ENCODE measurements at regions not wholly inside any gene's neighbourhood (a gene's known extent, or its start where the extent isn't known, plus 50 kb on each side); places are given as distances from the start of the nearest gene placed in this dataset.
A peak's percentile ranks its signal among the peaks of the same experiment; 100 is the strongest.

GRCh38 chr3:68620211-68620610 is 312.1 kb downstream of the TAFA4 start:
- Histone ChIP-seq H4K8ac (ENCODE audit: low read depth, low read length) (no peak overlapping the region), H3K4me1 (ENCODE audit: control insufficient read depth in 2 of 2, insufficient read depth in 1 of 2, low read depth in 1 of 2, low read length in 2 of 2) (peaks cover 0 to 2% of the 10 kb centered on the region in 2 donors), H3K23ac (ENCODE audit: low read depth, low read length, poor library complexity) (no peak overlapping the region), H2AK5ac (ENCODE audit: low read depth, low read length) (no peak overlapping the region), H2AFZ (ENCODE audit: low read length) (peak overlapping the region; percentile 40), H3K18ac (ENCODE audit: low read length) (no peak overlapping the region), H3K36me3 (replicated peaks in 1 of 2; ENCODE audit: control insufficient read depth in 2 of 2, insufficient read depth in 2 of 2, low read length in 2 of 2) (no peaks in the 10 kb centered on the region), H2BK15ac (ENCODE audit: low read length) (no peak overlapping the region), H2BK12ac (ENCODE audit: low read length) (no peak overlapping the region), H3K4ac (ENCODE audit: low read length) (no peak overlapping the region), H3K4me2 (ENCODE audit: insufficient read depth, low read length, poor library complexity, severe bottlenecking) (no peak overlapping the region), H3K4me3 (ENCODE audit: low read length in 2 of 2) (no peak overlapping the region), H3K27me3 (ENCODE audit: control insufficient read depth in 3 of 3, insufficient read depth in 3 of 3, low read depth in 1 of 3, low read length in 3 of 3) (no peaks in the 10 kb centered on the region), H2BK5ac (ENCODE audit: low read length) (no peak overlapping the region), H3K9ac (ENCODE audit: low read depth, low read length, poor library complexity) (no peak overlapping the region), H3K27ac (replicated peaks; ENCODE audit: low read length) (no peak overlapping the region), H2BK120ac (ENCODE audit: low read depth, low read length) (no peak overlapping the region), H3K14ac (ENCODE audit: low read length) (no peak overlapping the region), H3K79me1 (ENCODE audit: low read depth, low read length) (no peaks in the 10 kb centered on the region), H4K91ac (ENCODE audit: low read depth, low read length, poor library complexity) (no peak overlapping the region), H3K9me3 (replicated peaks in 1 of 2; ENCODE audit: control insufficient read depth in 2 of 2, insufficient read depth in 1 of 2, low read depth in 1 of 2, low read length in 2 of 2) (no peaks in the 10 kb centered on the region)
- no peak for DNase-seq (ENCODE audit: low spot score)
- WGBS, 2 donors (ENCODE audit: extremely low coverage in 2 of 2, insufficient read length in 2 of 2, insufficient replicate concordance in 1 of 2): no CpG with 5 or more reads among the region's 6 CpGs

- no peak overlapping the region for H3K9ac ChIP-seq (ENCODE audit: low read depth, low read length, poor library complexity)
- no peak overlapping the region for H2BK120ac ChIP-seq (ENCODE audit: low read depth, low read length)
- no peak overlapping the region for H2AK5ac ChIP-seq (ENCODE audit: low read depth, low read length)
- H3K4me1 ChIP-seq (ENCODE audit: control insufficient read depth in 2 of 2, insufficient read depth in 1 of 2, low read depth in 1 of 2, low read length in 2 of 2): peaks cover 0 to 2% of the 10 kb centered on the region in 2 donors
- H2BK12ac ChIP-seq (ENCODE audit: low read length): no peak overlapping the region
- H3K18ac ChIP-seq (ENCODE audit: low read length): no peak overlapping the region
- H3K36me3 ChIP-seq (replicated peaks in 1 of 2; ENCODE audit: control insufficient read depth in 2 of 2, insufficient read depth in 2 of 2, low read length in 2 of 2): no peaks in the 10 kb centered on the region
- no peaks in the 10 kb centered on the region for H3K79me1 ChIP-seq (ENCODE audit: low read depth, low read length)
- no peak overlapping the region for H2BK15ac ChIP-seq (ENCODE audit: low read length)
- DNase-seq (ENCODE audit: low spot score): no peak
- no peak overlapping the region for H4K8ac ChIP-seq (ENCODE audit: low read depth, low read length)
- H3K23ac ChIP-seq (ENCODE audit: low read depth, low read length, poor library complexity): no peak overlapping the region
- H3K9me3 ChIP-seq (replicated peaks in 1 of 2; ENCODE audit: control insufficient read depth in 2 of 2, insufficient read depth in 1 of 2, low read depth in 1 of 2, low read length in 2 of 2): no peaks in the 10 kb centered on the region
- no CpG with 5 or more reads among the region's 6 CpGs for WGBS, 2 donors (ENCODE audit: extremely low coverage in 2 of 2, insufficient read length in 2 of 2, insufficient replicate concordance in 1 of 2)
- no peak overlapping the region for H3K4me3 ChIP-seq (ENCODE audit: low read length in 2 of 2)
- H2AFZ ChIP-seq (ENCODE audit: low read length): no peak overlapping the region
- no peak overlapping the region for H3K27ac ChIP-seq (replicated peaks; ENCODE audit: low read length)
- no peak overlapping the region for H3K4ac ChIP-seq (ENCODE audit: low read length)
- no peak overlapping the region for H3K4me2 ChIP-seq (ENCODE audit: insufficient read depth, low read length, poor library complexity, severe bottlenecking)
- no peaks in the 10 kb centered on the region for H3K27me3 ChIP-seq (ENCODE audit: control insufficient read depth in 3 of 3, insufficient read depth in 3 of 3, low read depth in 1 of 3, low read length in 3 of 3)
- no peak overlapping the region for H4K91ac ChIP-seq (ENCODE audit: low read depth, low read length, poor library complexity)
- no peak overlapping the region for H2BK5ac ChIP-seq (ENCODE audit: low read length)
- no peak overlapping the region for H3K14ac ChIP-seq (ENCODE audit: low read length)
These were observed 318.3 kb downstream of the TAFA4 start for GRCh38 chr3:68614087-68614486.

- H3K79me1 ChIP-seq (ENCODE audit: low read depth, low read length): no peaks in the 10 kb centered on the region
- no peaks in the 10 kb centered on the region for H3K9me3 ChIP-seq (replicated peaks in 1 of 2; ENCODE audit: control insufficient read depth in 2 of 2, insufficient read depth in 1 of 2, low read depth in 1 of 2, low read length in 2 of 2)
- no peak overlapping the region for H2BK120ac ChIP-seq (ENCODE audit: low read depth, low read length)
- no peak overlapping the region for H3K4ac ChIP-seq (ENCODE audit: low read length)
- no peak overlapping the region for H2BK15ac ChIP-seq (ENCODE audit: low read length)
- no peaks in the 10 kb centered on the region for H3K4me1 ChIP-seq (ENCODE audit: control insufficient read depth in 2 of 2, insufficient read depth in 1 of 2, low read depth in 1 of 2, low read length in 2 of 2)
- peak overlapping the region in 1 of 2 donors; percentile 36 for H3K4me3 ChIP-seq (ENCODE audit: low read length in 2 of 2)
- no peak overlapping the region for H3K27ac ChIP-seq (replicated peaks; ENCODE audit: low read length)
- peak overlapping the region; percentile 61 for H3K18ac ChIP-seq (ENCODE audit: low read length)
- WGBS, 2 donors (ENCODE audit: extremely low coverage in 2 of 2, insufficient read length in 2 of 2, insufficient replicate concordance in 1 of 2): no CpG with 5 or more reads among the region's 2 CpGs
- no peak overlapping the region for H4K91ac ChIP-seq (ENCODE audit: low read depth, low read length, poor library complexity)
- H2AFZ ChIP-seq (ENCODE audit: low read length): no peak overlapping the region
- no peak overlapping the region for H2BK12ac ChIP-seq (ENCODE audit: low read length)
- no peak overlapping the region for H3K4me2 ChIP-seq (ENCODE audit: insufficient read depth, low read length, poor library complexity, severe bottlenecking)
- no peak overlapping the region for H2AK5ac ChIP-seq (ENCODE audit: low read depth, low read length)
- peak overlapping the region; percentile 23 for H3K23ac ChIP-seq (ENCODE audit: low read depth, low read length, poor library complexity)
- H3K9ac ChIP-seq (ENCODE audit: low read depth, low read length, poor library complexity): no peak overlapping the region
- H4K8ac ChIP-seq (ENCODE audit: low read depth, low read length): no peak overlapping the region
- H2BK5ac ChIP-seq (ENCODE audit: low read length): no peak overlapping the region
- H3K14ac ChIP-seq (ENCODE audit: low read length): peak overlapping the region; percentile 61
- H3K27me3 ChIP-seq (ENCODE audit: control insufficient read depth in 3 of 3, insufficient read depth in 3 of 3, low read depth in 1 of 3, low read length in 3 of 3): no peaks in the 10 kb centered on the region
- no peak for DNase-seq (ENCODE audit: low spot score)
- H3K36me3 ChIP-seq (replicated peaks in 1 of 2; ENCODE audit: control insufficient read depth in 2 of 2, insufficient read depth in 2 of 2, low read length in 2 of 2): no peaks in the 10 kb centered on the region
These were observed 361.0 kb downstream of the TAFA4 start for GRCh38 chr3:68571321-68571720.

GRCh38 chr3:68560728-68561127 is 371.6 kb downstream of the TAFA4 start:
- Histone ChIP-seq H3K4me1 (ENCODE audit: control insufficient read depth in 2 of 2, insufficient read depth in 1 of 2, low read depth in 1 of 2, low read length in 2 of 2) (no peaks in the 10 kb centered on the region), H2BK120ac (ENCODE audit: low read depth, low read length) (no peak overlapping the region), H2BK15ac (ENCODE audit: low read length) (no peak overlapping the region), H2BK5ac (ENCODE audit: low read length) (no peak overlapping the region), H4K91ac (ENCODE audit: low read depth, low read length, poor library complexity) (no peak overlapping the region), H3K4me2 (ENCODE audit: insufficient read depth, low read length, poor library complexity, severe bottlenecking) (no peak overlapping the region), H3K79me1 (ENCODE audit: low read depth, low read length) (no peaks in the 10 kb centered on the region), H2AFZ (ENCODE audit: low read length) (no peak overlapping the region), H3K23ac (ENCODE audit: low read depth, low read length, poor library complexity) (no peak overlapping the region), H3K27ac (replicated peaks; ENCODE audit: low read length) (no peak overlapping the region), H2BK12ac (ENCODE audit: low read length) (no peak overlapping the region), H2AK5ac (ENCODE audit: low read depth, low read length) (no peak overlapping the region), H3K36me3 (replicated peaks in 1 of 2; ENCODE audit: control insufficient read depth in 2 of 2, insufficient read depth in 2 of 2, low read length in 2 of 2) (no peaks in the 10 kb centered on the region), H3K14ac (ENCODE audit: low read length) (no peak overlapping the region), H4K8ac (ENCODE audit: low read depth, low read length) (no peak overlapping the region), H3K4ac (ENCODE audit: low read length) (no peak overlapping the region), H3K9me3 (replicated peaks in 1 of 2; ENCODE audit: control insufficient read depth in 2 of 2, insufficient read depth in 1 of 2, low read depth in 1 of 2, low read length in 2 of 2) (no peaks in the 10 kb centered on the region), H3K27me3 (ENCODE audit: control insufficient read depth in 3 of 3, insufficient read depth in 3 of 3, low read depth in 1 of 3, low read length in 3 of 3) (no peaks in the 10 kb centered on the region), H3K4me3 (ENCODE audit: low read length in 2 of 2) (no peak overlapping the region), H3K9ac (ENCODE audit: low read depth, low read length, poor library complexity) (no peak overlapping the region), H3K18ac (ENCODE audit: low read length) (no peak overlapping the region)
- no CpG with 5 or more reads among the region's 2 CpGs for WGBS, 2 donors (ENCODE audit: extremely low coverage in 2 of 2, insufficient read length in 2 of 2, insufficient replicate concordance in 1 of 2)
- DNase-seq (ENCODE audit: low spot score): no peak

All from neuronal stem cell (in vitro differentiated cells).